ENCODE measurements at regions not wholly inside any gene's neighbourhood (a gene's known extent, or its start where the extent isn't known, plus 50 kb on each side); places are given as distances from the start of the nearest gene placed in this dataset.

- H4K20me1 ChIP-seq (ENCODE audit: control insufficient read depth, extremely low read depth, insufficient read depth, low read length) = no peaks in the 10 kb centered on the region
- no peak for TF ChIP-seq CTCF (optimal IDR thresholded peaks at IDR 0.05 in 1 of 3, IDR thresholded peaks at IDR 0.05 in 1 of 3, conservative IDR thresholded peaks at IDR 0.05 in 1 of 3; ENCODE audit: extremely low read depth in 1 of 3, insufficient read depth in 2 of 3, low read length in 3 of 3)
- no peak for TF ChIP-seq EZH2 (IDR thresholded peaks at IDR 0.05; ENCODE audit: low read length)
- H3K36me3 ChIP-seq (ENCODE audit: control insufficient read depth in 2 of 2, extremely low read depth in 1 of 2, insufficient read depth in 2 of 2, low read length in 2 of 2) = no peaks in the 10 kb centered on the region
- no peak overlapping the region for H3K4me2 ChIP-seq (ENCODE audit: control insufficient read depth, extremely low read depth, insufficient read depth, low read depth, low read length)
- no peak overlapping the region for H2AFZ ChIP-seq (ENCODE audit: control insufficient read depth, low read length)
- H3K4me3 ChIP-seq (ENCODE audit: control insufficient read depth in 2 of 3, extremely low read depth in 1 of 3, insufficient read depth in 2 of 3, low read depth in 1 of 3, low read length in 3 of 3) = no peak overlapping the region
- H3K4me1 ChIP-seq (ENCODE audit: control insufficient read depth, extremely low read depth, insufficient read depth, low read length) = no peaks in the 10 kb centered on the region
- DNase-seq (ENCODE audit: low read depth, low spot score) (no peak), FAIRE-seq (no peak)
- no peaks in the 10 kb centered on the region for H3K79me2 ChIP-seq (ENCODE audit: control insufficient read depth, insufficient read depth, low read length)
- H3K9ac ChIP-seq (ENCODE audit: control insufficient read depth, extremely low read depth, insufficient read depth, low read length) = no peak overlapping the region
- no peaks in the 10 kb centered on the region for H3K9me1 ChIP-seq (ENCODE audit: control insufficient read depth, extremely low read depth, insufficient read depth, low read length)
- H3K27me3 ChIP-seq (ENCODE audit: control insufficient read depth, extremely low read depth, insufficient read depth, low read length) = peaks cover 43% of the 10 kb centered on the region
- no peak overlapping the region for H3K27ac ChIP-seq (ENCODE audit: control insufficient read depth, insufficient read depth, low read length)
- no peaks in the 10 kb centered on the region for H3K9me3 ChIP-seq (ENCODE audit: control insufficient read depth, low read depth, low read length)
- dilution Hi-C loops (cut with MboI; ENCODE audit: extremely low pct_ligation_motif_present, low sequenced_read_pairs) = no loop called here
Measured at GRCh38 chr20:57795342-57795697, 85.5 kb upstream of the PMEPA1 start.

GRCh38 chr20:57794600-57795341, 85.0 kb upstream of the PMEPA1 start:
- dilution Hi-C loops (cut with MboI; ENCODE audit: extremely low pct_ligation_motif_present, low sequenced_read_pairs) = no loop called here
- Histone ChIP-seq H3K9ac (ENCODE audit: control insufficient read depth, extremely low read depth, insufficient read depth, low read length) (no peak overlapping the region), H4K20me1 (ENCODE audit: control insufficient read depth, extremely low read depth, insufficient read depth, low read length) (no peaks in the 10 kb centered on the region), H3K9me3 (ENCODE audit: control insufficient read depth, low read depth, low read length) (no peaks in the 10 kb centered on the region), H3K79me2 (ENCODE audit: control insufficient read depth, insufficient read depth, low read length) (no peaks in the 10 kb centered on the region), H3K4me2 (ENCODE audit: control insufficient read depth, extremely low read depth, insufficient read depth, low read depth, low read length) (no peak overlapping the region), H3K9me1 (ENCODE audit: control insufficient read depth, extremely low read depth, insufficient read depth, low read length) (no peaks in the 10 kb centered on the region), H2AFZ (ENCODE audit: control insufficient read depth, low read length) (no peak overlapping the region), H3K4me1 (ENCODE audit: control insufficient read depth, extremely low read depth, insufficient read depth, low read length) (no peaks in the 10 kb centered on the region), H3K27me3 (ENCODE audit: control insufficient read depth, extremely low read depth, insufficient read depth, low read length) (peaks cover 37% of the 10 kb centered on the region), H3K4me3 (ENCODE audit: control insufficient read depth in 2 of 3, extremely low read depth in 1 of 3, insufficient read depth in 2 of 3, low read depth in 1 of 3, low read length in 3 of 3) (no peak overlapping the region), H3K36me3 (ENCODE audit: control insufficient read depth in 2 of 2, extremely low read depth in 1 of 2, insufficient read depth in 2 of 2, low read length in 2 of 2) (no peaks in the 10 kb centered on the region), H3K27ac (ENCODE audit: control insufficient read depth, insufficient read depth, low read length) (no peak overlapping the region)
- no peak for FAIRE-seq
- no peak for DNase-seq (ENCODE audit: low read depth, low spot score)
- TF ChIP-seq EZH2 (IDR thresholded peaks at IDR 0.05; ENCODE audit: low read length) (no peak), CTCF (optimal IDR thresholded peaks at IDR 0.05 in 1 of 3, IDR thresholded peaks at IDR 0.05 in 1 of 3, conservative IDR thresholded peaks at IDR 0.05 in 1 of 3; ENCODE audit: extremely low read depth in 1 of 3, insufficient read depth in 2 of 3, low read length in 3 of 3) (no peak)
